ELR (cell line): ENCODE measurements at regions not wholly inside any gene's neighbourhood (a gene's known extent, or its start where the extent isn't known, plus 50 kb on each side); places are given as distances from the start of the nearest gene placed in this dataset.

ENCODE experiments used
- DNase-seq: peaks from one replicate; pipeline ENCODE4 v3.0.0-alpha.2; 2015; ENCODE audit warnings: low read depth

DNA sequence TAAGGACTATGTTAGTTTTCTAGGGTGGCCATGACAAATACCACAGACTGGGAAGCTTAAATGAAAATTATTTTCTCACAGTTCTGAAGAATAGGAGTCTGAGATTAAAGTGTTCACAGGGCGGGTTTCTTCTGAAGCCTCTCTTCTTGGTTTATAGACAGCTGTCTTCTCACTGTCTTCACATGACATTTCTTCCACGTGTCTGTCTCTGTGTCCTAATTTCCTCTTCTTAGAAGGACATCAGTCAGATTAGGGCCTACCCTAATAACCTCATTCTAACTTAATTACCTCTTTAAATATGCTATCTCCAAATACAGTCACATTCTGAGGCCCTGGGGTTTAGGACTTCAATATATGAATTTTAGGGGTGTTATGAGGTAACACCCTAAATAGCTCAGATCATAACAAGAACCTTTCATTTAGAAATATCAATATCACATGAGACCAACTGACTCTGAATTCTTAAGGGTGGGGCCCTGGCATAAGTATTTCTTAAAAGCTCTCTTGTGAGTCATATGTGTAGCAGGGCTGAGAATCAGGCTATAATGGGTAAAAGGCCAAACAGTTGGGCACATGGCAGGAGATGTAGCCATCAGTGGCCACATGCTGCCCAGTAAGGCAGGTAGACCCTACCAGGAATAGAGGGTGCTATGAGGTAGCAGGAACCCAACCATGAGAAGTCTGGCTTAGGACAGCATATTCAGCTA is 62.0 kb upstream of the TENT5A start:
- peak; percentile 24 for DNase-seq

DNA sequence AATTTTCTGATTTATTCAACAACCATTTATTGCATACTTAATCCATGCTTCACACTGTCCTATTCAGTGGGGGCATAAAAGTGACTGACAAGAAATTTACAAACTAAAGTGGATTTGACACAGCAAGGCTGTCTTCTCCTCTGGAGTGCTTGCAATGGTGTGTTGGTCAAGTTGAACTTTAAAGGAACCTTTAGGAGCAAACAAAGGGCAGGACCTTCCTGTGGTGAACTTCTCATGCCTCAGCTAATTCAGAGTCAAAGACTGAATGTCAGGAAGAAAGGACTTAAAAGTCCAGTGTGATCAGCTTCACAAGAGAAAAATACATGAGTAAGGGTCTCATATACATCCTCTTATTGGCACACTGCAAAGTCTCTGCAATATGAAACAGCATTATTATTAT is 60.8 kb upstream of the TENT5A start:
- no peak for DNase-seq

DNA sequence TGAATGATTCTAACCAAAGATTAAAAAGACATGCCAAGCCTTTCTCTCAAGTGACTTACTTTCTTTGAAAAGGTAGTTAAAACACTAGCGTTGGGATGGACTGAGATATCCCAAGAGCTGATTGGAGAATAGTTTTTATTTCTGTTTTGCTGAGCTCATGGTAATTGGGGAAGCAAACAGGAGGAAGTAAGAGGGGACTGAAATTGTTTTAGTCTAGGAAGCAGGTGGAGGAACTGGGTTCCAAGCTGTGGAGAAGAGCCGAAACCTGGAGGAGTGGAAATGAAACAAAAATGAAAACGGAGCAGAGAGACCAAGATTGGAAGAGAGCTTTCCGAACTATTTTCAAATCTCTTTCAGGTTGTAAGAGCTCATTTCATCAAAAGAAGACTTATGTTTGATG is 59.9 kb upstream of the TENT5A start:
- DNase-seq = no peak

DNA sequence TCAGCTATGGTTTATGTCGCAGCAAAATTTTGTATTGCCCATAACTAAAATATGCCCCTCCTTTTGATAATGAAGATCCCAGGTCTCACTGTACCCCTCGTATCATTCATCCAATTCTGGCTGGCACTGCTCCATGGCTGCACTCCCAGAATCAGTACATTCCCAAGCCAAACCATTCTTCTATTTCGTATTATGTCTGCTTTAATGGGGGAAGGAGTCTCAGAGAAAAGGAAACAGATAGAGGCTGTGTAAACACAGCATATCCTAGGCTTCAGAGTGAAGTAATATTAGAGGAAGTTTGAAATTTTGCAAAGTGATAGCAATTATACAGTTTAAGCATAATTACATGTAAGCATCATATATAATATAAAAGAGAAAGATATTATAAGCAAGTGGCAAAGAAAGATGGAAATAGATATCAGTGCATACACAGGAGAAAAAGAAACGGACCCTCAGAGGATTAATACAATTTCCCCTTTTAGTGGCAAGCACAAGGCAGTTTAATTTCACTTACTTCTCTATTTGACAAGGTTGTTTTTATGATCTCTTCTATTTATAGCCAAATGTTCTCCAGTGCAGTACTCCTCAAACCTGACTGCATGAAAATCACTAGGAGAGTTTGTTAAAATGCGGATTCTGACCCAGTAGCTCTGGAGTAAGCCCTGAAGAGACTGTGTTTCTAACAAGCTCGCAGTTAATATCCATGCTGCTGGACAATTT is 56.5 kb upstream of the TENT5A start:
- no peak for DNase-seq

DNA sequence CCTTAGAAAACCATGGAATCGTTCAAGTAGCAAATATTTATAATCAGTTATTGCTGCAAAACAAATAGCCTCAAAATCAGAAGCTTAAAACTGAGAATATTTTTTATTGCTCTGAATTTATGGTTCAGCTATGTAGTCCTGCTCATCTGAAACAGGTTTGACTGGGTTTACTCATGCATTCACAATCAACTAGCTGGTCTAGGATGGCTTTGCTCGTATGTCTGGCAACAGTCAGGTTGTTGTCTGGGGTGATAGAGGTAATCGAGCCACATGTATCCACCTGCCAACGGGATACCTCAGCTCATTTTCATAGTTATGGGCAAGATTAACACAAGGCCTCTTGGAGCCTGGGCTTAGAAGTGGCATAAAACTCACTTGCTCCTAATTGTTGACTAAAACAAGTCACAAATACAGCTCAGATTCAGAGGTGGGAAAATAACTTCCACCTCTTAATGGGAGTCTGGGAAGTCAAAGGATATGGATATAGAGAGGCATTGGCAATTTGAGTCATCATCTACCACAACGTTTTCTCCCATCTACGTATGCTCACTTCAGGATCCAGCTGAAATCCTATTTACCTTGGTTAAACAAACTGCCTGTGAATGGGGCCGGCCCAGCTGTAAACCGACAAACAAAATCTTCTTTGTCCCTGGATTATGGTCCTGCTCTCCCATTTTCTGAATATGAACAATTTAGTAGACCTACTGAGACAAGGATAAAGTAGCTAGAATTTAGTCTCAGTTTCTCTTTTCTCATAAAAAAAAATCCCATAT is 54.5 kb upstream of the TENT5A start:
- no peak for DNase-seq

DNA sequence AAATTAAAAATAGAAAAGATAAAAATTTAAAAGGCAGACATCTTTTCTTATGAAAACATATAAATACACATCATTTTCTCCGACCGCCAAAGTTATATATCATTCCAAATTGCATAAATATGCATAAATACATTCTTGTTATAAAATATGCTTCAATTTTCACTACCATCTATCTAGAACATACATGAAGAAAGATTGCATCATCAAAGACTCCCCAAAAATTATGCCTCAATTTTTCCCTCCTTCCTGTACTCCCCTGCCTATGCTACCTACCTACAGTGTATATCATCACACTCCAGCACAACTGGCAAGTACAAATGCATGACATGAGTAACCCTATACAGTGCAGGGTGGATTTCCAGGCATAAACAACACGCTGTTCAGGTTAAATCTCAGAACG is 49.9 kb upstream of the TENT5A start:
- DNase-seq = no peak
